ENCODE measurements at regions not wholly inside any gene's neighbourhood (a gene's known extent, or its start where the extent isn't known, plus 50 kb on each side); places are given as distances from the start of the nearest gene placed in this dataset.

- TF ChIP-seq, protein P1, sequence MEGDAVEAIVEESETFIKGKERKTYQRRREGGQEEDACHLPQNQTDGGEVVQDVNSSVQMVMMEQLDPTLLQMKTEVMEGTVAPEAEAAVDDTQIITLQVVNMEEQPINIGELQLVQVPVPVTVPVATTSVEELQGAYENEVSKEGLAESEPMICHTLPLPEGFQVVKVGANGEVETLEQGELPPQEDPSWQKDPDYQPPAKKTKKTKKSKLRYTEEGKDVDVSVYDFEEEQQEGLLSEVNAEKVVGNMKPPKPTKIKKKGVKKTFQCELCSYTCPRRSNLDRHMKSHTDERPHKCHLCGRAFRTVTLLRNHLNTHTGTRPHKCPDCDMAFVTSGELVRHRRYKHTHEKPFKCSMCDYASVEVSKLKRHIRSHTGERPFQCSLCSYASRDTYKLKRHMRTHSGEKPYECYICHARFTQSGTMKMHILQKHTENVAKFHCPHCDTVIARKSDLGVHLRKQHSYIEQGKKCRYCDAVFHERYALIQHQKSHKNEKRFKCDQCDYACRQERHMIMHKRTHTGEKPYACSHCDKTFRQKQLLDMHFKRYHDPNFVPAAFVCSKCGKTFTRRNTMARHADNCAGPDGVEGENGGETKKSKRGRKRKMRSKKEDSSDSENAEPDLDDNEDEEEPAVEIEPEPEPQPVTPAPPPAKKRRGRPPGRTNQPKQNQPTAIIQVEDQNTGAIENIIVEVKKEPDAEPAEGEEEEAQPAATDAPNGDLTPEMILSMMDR (IDR thresholded peaks at IDR 0.05 in 2 of 3, conservative IDR thresholded peaks at IDR 0.05 in 1 of 3; ENCODE audit: borderline replicate concordance in 1 of 3, insufficient read depth in 1 of 3, low read depth in 2 of 3, low read length in 2 of 3) = no peak
- TF ChIP-seq EZH2 (IDR thresholded peaks at IDR 0.05) = no peak
- no peak for TF ChIP-seq POLR2AphosphoS5 (IDR thresholded peaks at IDR 0.05; ENCODE audit: low read depth, low read length)
- no peak for TF ChIP-seq RAD21 (IDR thresholded peaks at IDR 0.05; ENCODE audit: low read depth)
- no peak for TF ChIP-seq ZBTB33 (IDR thresholded peaks at IDR 0.05; ENCODE audit: extremely low read depth, insufficient replicate concordance, low read length)
- TF ChIP-seq REST (IDR thresholded peaks at IDR 0.05; ENCODE audit: low read depth) = no peak
- no peak for TF ChIP-seq SIN3A (IDR thresholded peaks at IDR 0.05; ENCODE audit: low read depth)
- TF ChIP-seq SP1 (IDR thresholded peaks at IDR 0.05; ENCODE audit: low read depth) = no peak
- TF ChIP-seq POLR2A (IDR thresholded peaks at IDR 0.05; ENCODE audit: borderline replicate concordance, extremely low read depth, insufficient read depth, insufficient read length) = no peak
- no peak for TF ChIP-seq ZFX (IDR thresholded peaks at IDR 0.05)
- no peak for TF ChIP-seq JUND (IDR thresholded peaks at IDR 0.05)
Measured at GRCh38 chr21:43284700-43285099, 115.9 kb downstream of the CRYAA start.

Measured in HCT116 (cell line).